ENCODE measurements at regions not wholly inside any gene's neighbourhood (a gene's known extent, or its start where the extent isn't known, plus 50 kb on each side); places are given as distances from the start of the nearest gene placed in this dataset.

DNA sequence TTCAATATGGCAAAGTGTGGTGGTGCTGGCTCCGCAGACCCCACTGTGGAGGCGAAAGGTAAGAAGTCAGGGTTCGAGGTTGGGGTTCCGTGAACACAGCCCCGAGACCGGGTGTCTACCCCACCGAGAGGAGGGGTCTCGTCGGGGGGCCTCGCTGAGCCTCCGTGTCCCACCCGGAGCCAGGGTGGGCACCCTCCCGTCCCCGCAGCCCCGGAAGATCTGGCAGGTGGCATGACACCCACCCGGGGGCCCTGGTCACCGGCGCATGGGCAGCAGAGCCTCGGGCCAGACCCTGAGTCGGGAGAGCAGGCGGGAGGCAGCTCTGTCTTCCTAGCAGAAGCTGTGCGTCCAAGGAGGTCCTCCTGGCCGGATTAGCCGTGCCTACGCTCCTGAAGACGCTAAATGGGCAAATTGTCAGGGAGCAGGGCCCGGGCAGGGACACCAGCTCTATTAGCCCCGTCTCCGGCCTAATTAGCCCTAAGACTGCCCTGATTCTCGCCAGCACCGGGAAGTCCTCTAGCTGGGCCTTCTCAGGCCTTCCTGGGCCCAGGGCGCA is 56.4 kb downstream of the UNCX start:
- no peak for TF ChIP-seq POLR2A (IDR thresholded peaks at IDR 0.05)
- TF ChIP-seq, protein P1, sequence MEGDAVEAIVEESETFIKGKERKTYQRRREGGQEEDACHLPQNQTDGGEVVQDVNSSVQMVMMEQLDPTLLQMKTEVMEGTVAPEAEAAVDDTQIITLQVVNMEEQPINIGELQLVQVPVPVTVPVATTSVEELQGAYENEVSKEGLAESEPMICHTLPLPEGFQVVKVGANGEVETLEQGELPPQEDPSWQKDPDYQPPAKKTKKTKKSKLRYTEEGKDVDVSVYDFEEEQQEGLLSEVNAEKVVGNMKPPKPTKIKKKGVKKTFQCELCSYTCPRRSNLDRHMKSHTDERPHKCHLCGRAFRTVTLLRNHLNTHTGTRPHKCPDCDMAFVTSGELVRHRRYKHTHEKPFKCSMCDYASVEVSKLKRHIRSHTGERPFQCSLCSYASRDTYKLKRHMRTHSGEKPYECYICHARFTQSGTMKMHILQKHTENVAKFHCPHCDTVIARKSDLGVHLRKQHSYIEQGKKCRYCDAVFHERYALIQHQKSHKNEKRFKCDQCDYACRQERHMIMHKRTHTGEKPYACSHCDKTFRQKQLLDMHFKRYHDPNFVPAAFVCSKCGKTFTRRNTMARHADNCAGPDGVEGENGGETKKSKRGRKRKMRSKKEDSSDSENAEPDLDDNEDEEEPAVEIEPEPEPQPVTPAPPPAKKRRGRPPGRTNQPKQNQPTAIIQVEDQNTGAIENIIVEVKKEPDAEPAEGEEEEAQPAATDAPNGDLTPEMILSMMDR (IDR thresholded peaks at IDR 0.05 in 4 of 5, conservative IDR thresholded peaks at IDR 0.05 in 1 of 5): no peak

Data from gastrocnemius medialis (tissue), 4 donors.